GM21390 (cell line): ENCODE measurements at regions not wholly inside any gene's neighbourhood (a gene's known extent, or its start where the extent isn't known, plus 50 kb on each side); places are given as distances from the start of the nearest gene placed in this dataset.

ENCODE experiments used
- ATAC-seq: cut with Tn5 transposase; IDR thresholded peaks from one replicate; pipeline ENCODE4 v1.9.1; 2021; ENCODE audit not compliant: unreplicated experiment

DNA sequence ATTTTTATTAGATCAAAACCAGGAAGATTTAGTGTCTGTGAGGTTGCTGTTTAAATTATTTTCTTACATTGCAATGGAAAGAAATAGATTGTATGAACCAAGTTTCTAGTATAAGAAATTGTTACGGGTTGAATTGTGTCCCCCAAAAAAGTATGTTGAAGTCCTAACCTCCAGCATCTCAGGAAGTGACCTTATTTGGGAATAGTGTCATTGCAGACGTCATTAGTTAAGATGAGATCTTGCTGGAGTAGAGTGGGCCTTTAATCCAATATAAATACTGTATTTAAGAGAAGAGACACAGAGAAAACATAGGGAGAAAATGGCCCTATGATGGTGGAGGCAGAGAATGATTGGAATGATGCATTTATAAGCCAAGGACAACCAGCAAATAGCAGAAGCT is 188.7 kb upstream of the SAMSN1 start:
- ATAC-seq: no peak

DNA sequence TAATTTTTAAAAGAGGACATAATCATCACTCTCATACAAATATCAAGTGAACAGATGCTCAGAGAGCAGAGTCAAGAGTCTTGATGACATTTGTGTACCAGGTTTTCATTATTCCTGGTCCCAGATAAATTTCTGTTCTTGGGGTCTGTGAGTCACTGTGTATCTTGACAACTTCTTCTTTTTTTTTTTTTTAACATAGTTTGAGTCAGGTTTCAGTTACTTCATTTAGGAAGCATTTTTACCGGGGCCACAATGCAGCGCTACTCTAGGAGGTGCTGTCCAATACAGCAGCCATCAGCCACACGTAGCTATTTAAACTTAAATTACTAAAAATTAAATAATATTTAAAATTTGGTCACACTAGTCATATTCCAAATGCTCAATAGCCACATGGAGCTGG is 188.1 kb upstream of the SAMSN1 start:
- no peak for ATAC-seq

DNA sequence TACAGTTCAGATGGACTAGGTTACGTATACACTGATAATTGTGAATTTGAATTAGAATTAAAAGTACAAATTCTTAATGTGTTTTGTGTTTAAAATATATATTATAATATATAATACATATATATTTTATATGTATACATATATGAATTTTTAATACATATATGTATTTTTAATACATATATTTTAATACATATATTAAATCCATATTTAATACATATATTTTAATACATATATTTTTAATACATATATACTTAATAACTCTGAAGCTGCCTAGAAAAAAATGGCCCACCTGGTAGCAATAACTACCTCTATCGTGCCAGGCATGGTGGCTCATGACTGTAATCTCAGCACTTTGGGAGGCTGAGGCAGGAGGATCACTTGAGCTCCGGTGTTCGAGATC is 179.1 kb upstream of the SAMSN1 start:
- ATAC-seq: no peak

DNA sequence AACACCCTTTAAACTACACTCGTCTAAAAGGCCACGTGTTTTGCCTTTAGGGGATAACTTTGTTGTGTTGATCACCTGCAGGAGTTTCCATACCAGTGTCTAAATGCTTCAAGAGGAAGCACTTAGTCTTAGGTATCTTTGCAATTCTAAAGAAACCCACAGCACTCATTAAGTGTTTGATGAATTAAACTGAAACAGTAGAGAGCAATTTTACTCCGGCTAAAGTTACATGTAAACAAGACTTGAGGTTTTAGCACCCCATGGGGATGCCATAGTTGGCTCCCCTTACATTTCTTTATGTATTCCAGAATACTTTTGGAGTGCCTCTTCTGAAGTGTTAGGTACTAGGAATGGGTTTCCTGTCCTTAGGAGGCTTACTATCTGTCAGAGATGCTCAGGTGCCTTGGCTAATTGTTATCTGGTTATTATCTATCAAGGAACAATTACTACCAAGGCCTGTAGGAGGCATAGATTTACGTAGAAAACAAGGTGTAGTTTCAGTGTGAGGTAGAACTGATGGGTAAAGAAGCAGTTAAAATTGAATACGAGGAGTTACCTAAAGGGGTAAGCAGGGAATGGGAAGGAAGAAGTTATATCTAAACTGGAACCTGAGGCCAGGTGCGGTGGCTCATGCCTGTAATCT is 176.8 kb upstream of the SAMSN1 start:
- peak; percentile 65 for ATAC-seq

DNA sequence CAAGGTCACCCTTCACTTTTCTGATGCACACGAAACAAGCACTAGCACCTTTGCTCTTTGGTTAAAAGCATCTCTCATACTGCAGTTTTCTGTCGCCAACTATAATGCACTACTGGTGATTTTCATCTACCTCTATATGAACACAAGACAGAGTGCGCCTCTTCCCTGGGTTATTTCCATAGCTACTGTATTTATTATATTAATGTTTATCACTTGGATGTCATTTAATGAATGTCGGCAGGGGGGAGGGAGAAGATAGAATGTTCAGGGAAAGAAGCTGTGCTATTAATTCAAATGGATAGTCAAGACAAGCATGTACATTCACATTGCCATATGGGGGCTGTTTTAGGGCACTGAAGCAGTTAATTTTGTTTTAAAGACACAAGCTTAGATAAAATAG is 174.1 kb upstream of the SAMSN1 start:
- no peak for ATAC-seq

DNA sequence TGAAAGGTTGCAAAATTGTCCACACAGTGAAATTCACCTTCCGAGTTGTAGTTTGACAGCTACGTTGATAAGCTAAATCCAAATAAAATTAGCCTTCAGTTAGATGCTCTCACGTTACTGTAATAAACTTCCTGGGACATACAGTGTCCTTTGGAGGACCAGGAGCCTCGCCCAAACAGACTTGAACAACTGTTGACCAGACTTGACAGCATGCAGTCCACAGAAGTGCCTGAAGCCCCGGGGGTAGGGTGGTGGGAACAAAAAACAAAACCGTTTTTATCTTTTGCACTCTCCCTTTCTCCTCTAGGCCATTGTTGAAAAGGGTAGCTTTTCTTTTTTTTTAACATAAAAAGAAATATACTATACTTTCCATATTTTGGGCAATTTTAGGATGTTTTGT is 172.8 kb upstream of the SAMSN1 start:
- no peak for ATAC-seq

DNA sequence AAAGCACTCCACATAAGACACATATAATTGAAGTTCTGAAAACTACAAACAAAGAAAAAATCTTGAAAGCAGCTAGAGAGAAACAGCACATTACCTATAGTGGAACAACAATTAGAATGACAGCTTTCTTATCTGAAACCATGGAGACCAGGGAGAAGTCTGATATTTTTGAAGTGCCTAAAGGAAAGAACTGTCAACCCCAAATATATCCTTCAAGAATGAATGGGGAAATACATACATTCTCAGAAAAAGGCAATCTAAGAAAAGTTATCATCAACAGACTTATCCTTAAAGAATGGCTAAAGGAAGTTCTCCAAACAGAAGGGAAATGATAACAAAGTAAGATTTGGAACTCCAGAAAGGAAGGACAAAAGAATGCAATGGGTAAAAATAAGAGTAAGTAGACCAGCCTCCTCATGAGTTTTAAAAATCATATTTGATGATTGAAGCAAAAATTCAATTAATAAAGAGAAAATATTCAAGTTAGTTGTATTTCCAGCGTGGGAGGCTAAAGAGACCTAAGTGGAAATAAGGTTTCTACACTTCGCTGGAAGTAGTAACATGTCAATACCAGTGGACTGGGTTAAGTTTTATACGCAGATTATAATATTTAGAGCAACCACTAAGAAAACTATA is 170.8 kb upstream of the SAMSN1 start:
- no peak for ATAC-seq

DNA sequence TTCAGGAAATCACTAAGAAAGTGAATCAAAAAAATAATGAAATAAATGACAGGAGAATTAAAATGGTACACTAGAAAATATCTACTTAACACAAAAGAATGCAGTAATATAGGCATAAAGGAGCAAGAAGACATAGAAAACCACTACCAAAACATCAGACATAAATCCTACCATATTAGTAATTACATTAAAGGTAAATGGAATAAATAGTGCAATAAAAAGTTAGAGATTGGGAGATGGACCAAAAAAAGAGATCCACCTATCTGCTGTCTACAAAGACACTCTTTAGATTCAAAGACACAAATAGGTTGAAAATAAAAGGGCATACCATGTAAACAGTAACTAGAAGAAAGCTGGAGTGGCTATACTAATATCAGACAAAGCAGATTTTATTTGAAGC is 167.0 kb upstream of the SAMSN1 start:
- no peak for ATAC-seq

DNA sequence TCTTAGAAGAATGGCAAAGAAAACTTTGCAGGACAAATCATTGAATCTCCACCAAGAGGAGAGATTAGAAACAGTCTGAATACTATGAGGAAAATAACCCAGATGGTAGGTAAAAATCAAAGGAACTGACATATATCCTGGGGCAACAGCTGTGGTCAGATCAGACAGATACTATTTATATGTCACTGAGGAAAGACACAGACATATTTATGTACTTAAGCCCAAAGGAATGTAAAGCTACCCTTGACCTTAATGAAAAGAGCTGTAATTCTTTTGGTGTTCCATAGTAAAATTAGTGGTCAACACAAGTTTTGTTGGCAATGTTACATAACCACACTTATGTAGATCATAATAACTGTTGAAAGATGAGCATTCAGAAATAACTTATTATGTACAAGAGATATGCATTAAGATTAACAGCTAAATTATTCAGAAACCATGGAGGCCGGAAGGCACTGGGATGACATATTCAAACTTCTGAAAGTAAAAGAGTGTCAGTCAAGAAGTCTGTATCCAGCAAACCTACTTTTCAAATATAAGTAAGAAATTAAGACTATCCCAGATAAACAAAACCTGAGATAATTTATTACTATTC is 166.1 kb upstream of the SAMSN1 start:
- no peak for ATAC-seq

DNA sequence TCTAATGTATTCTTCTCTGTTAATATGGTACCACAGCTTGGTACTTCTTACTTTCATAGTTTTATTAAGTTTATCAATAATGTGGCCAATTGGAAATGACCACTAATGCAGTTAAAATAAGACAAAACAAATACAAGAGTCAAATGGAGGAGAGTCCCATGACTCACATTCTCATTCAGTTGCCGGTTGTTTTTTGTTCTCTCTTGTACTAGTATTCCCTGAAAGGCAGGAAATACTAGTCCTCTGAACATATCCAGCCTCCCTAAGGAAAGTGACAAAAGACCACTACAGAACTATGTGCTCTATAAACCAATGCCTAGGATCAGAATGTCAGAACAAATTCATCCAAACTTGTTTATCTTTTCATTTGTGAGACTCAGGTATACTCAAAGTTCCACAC is 165.2 kb upstream of the SAMSN1 start:
- ATAC-seq: no peak

DNA sequence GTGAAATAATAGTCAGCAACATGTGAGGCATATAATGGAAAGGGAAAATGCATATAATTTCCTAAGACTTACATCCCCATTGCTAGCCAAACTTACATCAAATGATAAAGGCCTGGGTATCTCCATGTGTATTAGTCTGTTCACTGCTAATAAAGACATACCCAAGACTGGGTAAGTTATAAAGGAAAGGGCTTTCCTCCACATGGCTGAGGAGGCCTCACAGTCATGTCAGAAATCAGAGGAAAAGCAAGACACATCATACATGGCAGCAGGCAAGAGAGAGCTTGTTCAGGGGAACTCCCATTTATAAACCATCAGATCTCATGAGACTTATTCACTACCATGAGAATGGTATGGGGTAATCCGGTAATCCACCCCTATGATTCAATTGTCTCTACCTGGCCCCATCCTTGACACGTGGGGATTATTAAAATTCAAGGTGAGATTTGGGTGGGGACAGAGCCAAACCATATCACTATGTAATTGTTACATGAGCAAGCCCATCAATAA is 161.5 kb upstream of the SAMSN1 start:
- ATAC-seq: no peak

DNA sequence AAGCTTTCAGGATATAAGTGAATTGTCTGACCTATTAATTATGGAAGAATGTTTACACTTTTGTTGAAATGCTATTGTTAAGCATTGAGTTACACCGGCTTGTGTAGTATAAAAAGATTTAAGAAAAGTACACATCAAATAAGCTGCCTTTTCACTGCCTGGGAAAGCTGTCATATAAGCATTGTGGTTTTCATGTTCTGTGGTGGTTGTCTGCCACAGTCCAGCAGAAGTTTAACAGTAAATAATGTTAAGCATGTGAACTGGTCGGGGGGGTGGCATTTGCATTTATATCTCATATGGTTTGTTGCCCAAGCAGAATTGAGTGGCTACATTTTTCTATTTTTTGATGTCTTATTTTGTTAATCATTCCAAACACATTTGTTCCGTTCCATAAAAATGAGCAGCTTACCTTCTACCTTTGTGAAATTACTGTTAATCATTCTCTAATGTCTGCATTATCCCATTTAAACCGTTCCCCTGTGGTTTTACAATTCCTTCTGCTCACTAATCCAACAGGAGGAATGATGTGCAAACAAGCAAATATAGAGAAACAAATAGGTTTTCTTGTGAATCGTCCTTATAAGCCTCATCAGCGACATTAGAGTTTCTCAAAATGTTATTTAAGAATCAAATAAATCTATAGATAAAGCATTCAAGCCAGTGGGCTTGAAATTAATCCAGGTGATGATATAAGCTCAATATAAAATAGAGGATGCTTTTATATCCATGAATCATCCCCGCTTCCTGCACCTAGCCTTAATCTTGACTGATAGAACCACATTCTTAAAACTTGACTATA is 160.8 kb upstream of the SAMSN1 start:
- ATAC-seq: no peak

DNA sequence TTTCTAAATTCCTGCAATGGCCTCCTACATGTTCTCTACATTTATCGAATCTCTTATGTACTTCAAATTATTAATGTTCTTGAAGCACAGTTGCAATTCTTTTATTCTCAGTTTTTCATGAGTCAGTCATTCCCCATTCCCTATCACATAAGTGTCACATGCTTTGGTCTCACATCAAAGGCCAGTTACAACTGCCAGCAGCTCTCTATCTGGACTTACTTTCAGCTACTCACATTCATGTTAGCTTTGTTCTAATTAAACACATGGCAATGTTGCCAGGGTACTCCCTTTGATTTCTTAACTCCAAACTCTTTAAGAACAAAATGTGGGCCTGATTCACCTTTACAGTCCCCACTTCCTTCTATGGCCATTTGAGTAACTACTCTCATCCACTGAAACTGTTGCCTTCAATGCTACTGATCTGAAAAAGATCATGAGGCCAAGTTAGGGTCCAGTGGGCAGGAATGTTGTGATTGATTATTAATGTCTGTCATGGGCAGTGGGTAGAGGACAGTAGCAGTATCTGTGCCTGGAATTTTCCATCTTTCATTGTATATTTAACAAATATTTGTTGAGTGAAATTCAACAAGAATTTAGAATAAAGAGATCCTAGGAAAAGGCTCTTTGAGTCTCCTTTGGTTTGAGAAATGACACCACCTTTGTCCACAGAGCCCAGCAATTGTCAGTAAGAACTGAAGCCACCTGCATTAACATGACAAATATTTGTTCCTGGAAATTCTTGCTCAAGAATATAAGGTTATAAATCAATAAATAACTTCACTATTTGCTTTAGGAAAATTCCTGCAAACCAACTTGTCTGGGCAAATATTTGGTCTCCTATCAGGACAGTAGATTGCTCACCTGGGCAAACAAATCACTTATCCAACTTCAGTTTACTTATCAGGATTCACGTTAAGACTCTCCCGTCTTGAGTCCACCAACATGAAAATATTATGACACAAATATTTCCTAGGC is 153.6 kb upstream of the SAMSN1 start:
- no peak for ATAC-seq

DNA sequence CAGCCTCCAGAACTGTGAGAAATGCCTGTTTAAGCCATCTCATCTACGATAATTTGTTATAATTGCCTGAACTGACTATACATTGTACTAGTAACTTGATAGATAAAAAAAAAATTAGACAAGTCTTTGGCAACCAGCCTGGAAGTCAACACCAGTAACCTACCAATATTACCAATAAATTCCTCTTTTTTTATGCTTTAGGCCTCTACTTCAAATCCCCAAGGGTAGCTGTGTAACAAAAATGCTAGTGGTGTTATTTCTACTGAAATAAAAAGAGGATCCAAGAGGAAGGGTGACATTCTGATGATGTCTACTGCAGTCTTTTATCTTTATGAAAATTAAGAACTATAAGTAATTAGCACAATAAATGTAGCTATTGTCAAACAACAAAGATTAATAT is 151.7 kb upstream of the SAMSN1 start:
- no peak for ATAC-seq

DNA sequence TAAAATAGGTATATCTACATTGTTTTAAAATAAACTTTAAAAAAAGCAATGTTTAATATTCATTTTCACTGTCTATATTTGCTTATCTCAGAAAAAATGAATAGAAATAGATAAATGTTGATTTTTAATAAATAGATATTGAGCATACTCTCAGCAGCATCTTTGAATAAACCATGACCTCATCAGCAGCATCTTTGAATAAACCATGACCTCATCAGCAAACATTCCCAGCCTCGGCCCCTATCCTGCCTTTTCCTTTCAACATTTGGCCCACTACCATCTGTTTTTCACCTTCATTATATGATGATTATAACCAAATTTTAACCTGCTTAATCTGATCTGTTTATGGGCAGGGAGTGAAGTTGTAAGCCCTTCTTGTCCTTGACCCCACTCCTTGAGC is 148.7 kb upstream of the SAMSN1 start:
- ATAC-seq: no peak

DNA sequence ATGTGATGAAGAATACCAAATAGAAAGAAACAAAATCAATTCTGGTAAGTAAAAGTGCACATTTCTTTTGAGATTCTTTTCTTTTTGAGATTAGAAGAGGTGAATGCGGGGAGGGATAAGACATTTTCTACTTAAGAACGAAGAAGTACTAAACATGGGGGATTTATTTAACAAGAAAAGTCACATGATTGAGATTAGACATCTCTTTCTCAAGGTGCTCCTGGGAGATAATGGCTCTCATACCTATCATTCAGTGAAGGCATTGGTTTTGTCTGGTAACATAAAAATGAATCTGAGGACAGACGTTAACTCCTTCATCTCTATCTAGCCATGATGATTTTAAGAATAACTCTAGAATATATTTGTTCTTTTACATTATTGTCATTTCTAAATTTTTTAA is 147.9 kb upstream of the SAMSN1 start:
- ATAC-seq: no peak

DNA sequence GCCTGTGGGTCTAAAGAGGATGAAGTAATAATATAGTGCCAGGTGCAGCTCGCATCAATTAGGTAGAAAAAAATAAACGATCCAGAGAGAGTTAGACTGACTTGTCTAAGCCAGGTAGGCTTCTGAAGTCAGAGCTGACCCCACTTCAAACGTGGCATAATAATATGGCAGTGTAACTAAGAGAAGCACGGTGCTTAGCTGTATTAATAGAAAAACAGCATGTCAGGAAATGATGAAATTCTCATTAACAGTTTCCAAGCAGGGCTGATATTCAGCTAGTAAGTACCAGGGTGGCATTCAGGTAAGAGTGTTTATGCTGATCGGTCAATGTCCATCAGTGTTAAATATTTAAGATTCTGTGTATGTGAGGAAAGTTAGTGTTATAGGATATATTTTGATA is 145.8 kb upstream of the SAMSN1 start:
- no peak for ATAC-seq

DNA sequence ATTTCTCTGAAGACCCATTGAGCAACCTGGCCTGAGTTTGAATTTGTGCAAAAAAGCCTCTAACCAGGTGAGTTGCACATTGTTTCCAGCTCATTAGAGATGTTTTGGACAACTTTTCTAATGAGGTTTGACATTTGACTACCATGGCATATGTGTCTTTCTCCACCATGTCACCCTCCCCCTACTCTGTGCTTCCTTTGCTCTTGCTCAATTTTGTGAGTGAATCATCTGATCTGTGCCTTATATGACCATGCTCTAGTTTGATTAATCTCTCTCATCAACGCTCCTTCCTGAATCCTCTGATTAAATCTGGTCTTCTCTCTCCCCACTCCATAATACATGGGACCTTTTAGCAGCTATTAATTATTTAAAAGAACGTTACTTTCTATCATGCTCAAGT is 144.8 kb upstream of the SAMSN1 start:
- ATAC-seq: no peak

DNA sequence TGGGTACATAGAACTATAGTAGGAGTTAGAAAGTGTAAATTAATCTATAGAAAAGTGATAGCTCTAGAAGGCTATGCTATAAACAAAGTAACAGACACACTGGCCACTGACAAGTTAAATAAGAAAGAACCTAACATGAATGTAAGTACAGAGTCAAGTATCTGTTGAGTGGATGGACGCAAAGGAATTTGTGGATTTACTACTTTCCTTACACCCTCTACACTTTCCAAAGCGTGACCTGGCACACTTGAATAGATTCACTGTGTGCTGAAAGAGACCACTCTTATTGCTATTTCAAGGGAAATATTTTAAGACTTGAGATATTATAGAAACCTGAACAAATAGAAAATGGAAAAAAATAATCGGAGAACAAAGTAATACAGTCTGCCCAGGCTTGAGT is 142.8 kb upstream of the SAMSN1 start:
- ATAC-seq: no peak

DNA sequence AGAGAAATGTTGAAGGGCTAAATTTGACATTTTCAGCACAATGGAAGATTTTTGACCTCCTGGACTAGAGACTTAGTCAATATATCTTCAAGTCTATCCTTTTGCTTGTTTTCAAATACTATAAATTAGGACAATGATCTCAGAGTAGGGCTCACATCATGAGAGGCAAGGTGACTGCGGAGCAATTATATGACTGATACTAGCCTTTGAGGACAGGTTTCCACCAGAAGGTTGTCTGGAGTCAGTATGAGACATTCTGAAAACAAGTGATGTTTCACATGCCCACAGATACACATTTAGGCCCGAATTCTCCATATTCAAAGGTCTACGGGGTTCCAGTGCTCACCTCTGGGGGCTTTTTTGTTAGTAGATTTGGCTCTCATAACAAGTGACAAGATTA is 142.3 kb upstream of the SAMSN1 start:
- ATAC-seq: no peak

DNA sequence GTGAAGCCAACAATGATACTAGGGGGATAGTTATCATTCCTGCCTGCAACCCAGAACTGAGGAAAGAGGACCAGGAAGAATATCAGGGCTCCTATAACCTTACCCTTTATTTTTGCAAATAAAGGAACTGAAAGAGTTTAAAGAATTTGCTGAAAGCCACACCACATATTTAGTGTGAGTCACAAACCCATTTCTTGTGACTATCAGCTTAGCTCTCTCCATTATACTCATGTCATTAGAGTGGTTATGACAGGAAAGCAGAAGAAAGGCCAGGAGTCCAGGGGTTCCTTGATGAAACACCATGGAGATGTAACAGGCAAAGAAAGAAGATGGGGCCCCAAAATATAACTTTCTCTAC is 141.1 kb upstream of the SAMSN1 start:
- peak; percentile 49 for ATAC-seq
